Muscle of leg (tissue), 3 donors: ENCODE measurements at regions not wholly inside any gene's neighbourhood (a gene's known extent, or its start where the extent isn't known, plus 50 kb on each side); places are given as distances from the start of the nearest gene placed in this dataset.

ENCODE experiments used
- DNase-seq: peaks from one replicate; pipeline ENCODE4 v3.0.0; 2013
- H3K27ac ChIP-seq: one replicate; pipeline ENCODE4 v1.5.1; 2013; ENCODE audit warnings: mild to moderate bottlenecking, low read length, control low read depth
- H3K27me3 ChIP-seq: one replicate; pipeline ENCODE4 v1.6.1; 2013; ENCODE audit warnings: low read length; ENCODE audit not compliant: control insufficient read depth, insufficient read depth
- H3K36me3 ChIP-seq: one replicate; pipeline ENCODE4 v1.6.1; 2013; ENCODE audit warnings: low read length; ENCODE audit not compliant: control insufficient read depth, insufficient read depth
- H3K4me1 ChIP-seq: one replicate; pipeline ENCODE4 v1.6.1; 2013; ENCODE audit warnings: low read length; ENCODE audit not compliant: control insufficient read depth, insufficient read depth
- H3K4me3 ChIP-seq: one replicate; pipeline ENCODE4 v1.5.1; 2013; ENCODE audit warnings: low read length, control low read depth
- H3K9me3 ChIP-seq: replicated peaks from 2 replicates; pipeline ENCODE4 v1.6.1; 2013; ENCODE audit warnings: low read depth, low read length; ENCODE audit not compliant: control insufficient read depth
- WGBS: methylation state at CpG from one replicate; pipeline ENCODE4 v1.1.5; 2013; ENCODE audit warnings: missing lambda C conversion rate; ENCODE audit not compliant: insufficient coverage; 5-methylcytosine and 5-hydroxymethylcytosine counted together

DNA sequence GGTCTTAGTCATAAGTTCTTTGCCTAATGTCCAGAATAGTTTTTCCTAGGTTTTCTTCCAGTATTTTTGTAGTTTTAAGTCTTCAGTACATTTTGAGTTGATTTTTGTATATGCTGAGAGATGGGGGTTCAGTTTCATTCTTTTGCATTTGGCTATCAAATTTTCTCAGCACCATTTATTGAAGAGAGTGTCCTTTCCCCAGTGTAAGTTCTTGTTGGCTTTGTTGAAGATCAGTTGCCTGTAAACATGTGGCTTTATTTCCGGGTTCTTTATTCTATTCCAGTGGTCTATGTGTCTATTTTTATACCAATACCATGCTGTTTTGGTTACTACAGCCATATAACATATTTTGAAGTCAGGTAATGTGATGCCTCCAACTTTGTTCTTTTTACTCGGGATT is 87.5 kb upstream of the MYCN start:
- Histone ChIP-seq H3K27ac (no peak overlapping the region), H3K36me3 (no peaks in the 10 kb centered on the region), H3K4me1 (no peaks in the 10 kb centered on the region), H3K27me3 (no peaks in the 10 kb centered on the region), H3K9me3 (peaks cover 7% of the 10 kb centered on the region), H3K4me3 (no peak overlapping the region)
- no CpG with 5 or more reads among the region's 2 CpGs for WGBS
- no peak for DNase-seq

- Histone ChIP-seq H3K9me3 (peaks cover 7% of the 10 kb centered on the region), H3K4me3 (no peak overlapping the region), H3K27ac (no peak overlapping the region), H3K36me3 (no peaks in the 10 kb centered on the region), H3K27me3 (no peaks in the 10 kb centered on the region), H3K4me1 (no peaks in the 10 kb centered on the region)
- DNase-seq, result no peak
- WGBS, result no CpG with 5 or more reads among the region's 3 CpGs
These were observed 86.4 kb upstream of the MYCN start for GRCh38 chr2:15853903-15854302.

DNA sequence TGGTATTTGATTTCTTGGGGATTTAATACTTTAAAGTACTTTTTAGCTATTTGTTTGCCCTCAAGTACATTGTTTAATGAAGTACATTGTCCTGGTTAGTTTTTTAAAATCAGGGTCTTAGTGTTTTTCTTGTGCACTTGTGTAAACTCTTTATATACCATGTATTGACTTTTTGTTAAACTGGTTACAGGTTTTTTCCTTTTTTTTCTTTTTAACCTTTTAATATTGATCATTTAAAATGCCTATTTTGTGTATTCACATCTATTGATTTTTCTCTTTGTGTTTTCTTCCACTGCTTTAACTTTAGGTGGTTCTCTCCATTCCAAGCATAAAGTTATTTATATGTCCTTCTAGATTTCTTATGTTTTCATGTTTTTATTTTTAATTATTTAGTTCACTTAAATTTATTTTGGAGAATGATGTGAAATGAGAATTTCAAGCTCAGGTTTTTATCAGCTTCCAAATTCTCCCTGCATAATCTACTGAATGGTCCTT is 84.5 kb upstream of the MYCN start:
- H3K27me3 ChIP-seq, result no peaks in the 10 kb centered on the region
- H3K4me3 ChIP-seq, result no peak overlapping the region
- no peaks in the 10 kb centered on the region for H3K4me1 ChIP-seq
- no peaks in the 10 kb centered on the region for H3K9me3 ChIP-seq
- no peaks in the 10 kb centered on the region for H3K36me3 ChIP-seq
- H3K27ac ChIP-seq, result no peak overlapping the region
- DNase-seq, result no peak

DNA sequence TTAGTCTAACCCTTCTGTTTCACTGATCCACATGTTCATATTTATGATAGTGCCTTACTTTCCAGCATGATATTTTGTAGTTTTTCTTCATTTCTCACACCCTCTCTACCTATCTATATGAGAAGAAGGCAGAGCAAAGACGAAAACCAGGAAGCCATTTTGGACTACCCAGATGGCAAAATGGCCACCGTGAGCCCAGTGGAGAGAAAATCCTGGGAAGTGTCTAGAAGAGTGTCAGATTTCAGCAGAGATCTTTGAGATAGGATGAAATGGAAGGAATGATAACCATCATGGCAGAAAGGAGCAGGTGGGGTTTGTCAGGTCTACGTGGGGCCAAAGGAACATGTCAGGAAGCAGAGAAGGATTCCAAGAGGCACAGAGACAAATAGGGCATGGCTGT is 84.0 kb upstream of the MYCN start:
- Histone ChIP-seq H3K4me1 (no peaks in the 10 kb centered on the region), H3K27me3 (no peaks in the 10 kb centered on the region), H3K4me3 (no peak overlapping the region), H3K27ac (no peak overlapping the region), H3K9me3 (no peaks in the 10 kb centered on the region), H3K36me3 (no peaks in the 10 kb centered on the region)
- DNase-seq, result no peak
- 91% methylated on average over 3 of the region's 3 CpGs for WGBS

GRCh38 chr2:15858466-15858865 is 81.9 kb upstream of the MYCN start:
- no peaks in the 10 kb centered on the region for H3K4me1 ChIP-seq
- 79% methylated on average over 3 of the region's 6 CpGs for WGBS
- no peak overlapping the region for H3K4me3 ChIP-seq
- no peak overlapping the region for H3K27ac ChIP-seq
- H3K36me3 ChIP-seq, result no peaks in the 10 kb centered on the region
- no peak for DNase-seq
- H3K27me3 ChIP-seq, result no peaks in the 10 kb centered on the region
- no peaks in the 10 kb centered on the region for H3K9me3 ChIP-seq

DNA sequence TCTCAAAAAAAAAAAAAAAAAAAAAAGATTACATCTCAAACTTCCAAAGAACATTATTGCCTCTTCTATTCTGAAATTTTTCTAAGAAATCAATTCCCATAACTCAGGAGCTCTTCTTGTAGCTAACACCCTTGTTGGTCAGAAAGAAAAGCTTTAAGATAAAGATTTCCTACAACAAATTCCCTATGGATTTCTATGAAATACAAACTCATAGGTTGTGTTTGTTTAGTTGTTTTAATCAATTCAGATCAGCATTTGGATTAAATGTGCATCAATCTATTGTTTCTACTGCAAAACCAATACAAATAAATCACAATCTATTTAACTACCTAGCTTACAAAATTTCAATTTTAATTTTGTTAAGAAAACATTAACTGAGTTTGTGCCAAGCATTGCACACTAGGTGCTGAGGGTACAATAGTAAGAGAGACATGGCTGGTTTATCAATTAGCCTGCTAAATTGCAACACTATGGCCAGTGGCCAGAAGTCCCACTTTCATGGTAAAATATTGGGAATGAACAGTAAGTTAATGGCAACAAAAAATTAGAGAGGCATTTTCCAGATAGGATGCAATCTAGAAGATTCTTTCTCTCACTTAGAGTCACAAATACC is 80.2 kb upstream of the MYCN start:
- DNase-seq, result no peak
- Histone ChIP-seq H3K27ac (no peak overlapping the region), H3K36me3 (no peaks in the 10 kb centered on the region), H3K27me3 (no peaks in the 10 kb centered on the region), H3K9me3 (no peaks in the 10 kb centered on the region), H3K4me3 (no peak overlapping the region), H3K4me1 (no peaks in the 10 kb centered on the region)

DNA sequence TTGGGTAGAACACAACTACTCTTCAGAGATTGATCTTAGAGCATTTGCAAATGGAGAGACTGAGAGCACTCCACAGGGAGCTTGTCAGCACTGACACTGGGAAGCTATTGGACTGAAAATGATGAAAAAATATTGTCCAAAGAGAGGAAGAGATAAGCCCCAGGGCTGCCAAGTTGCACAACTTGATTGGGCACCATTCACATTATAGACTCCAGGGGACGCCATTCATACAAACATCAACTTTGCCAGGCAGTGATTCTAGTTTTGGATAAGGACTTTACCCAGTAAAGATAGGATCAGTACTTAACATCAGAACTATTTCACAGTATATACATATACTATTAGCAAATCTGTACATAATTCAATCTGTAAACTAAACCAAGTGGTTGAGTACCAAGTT is 79.6 kb upstream of the MYCN start:
- no peak for DNase-seq
- no peak overlapping the region for H3K27ac ChIP-seq
- no peaks in the 10 kb centered on the region for H3K9me3 ChIP-seq
- H3K27me3 ChIP-seq, result no peaks in the 10 kb centered on the region
- WGBS, result no CpG with 5 or more reads among the region's 1 CpG
- no peaks in the 10 kb centered on the region for H3K36me3 ChIP-seq
- no peak overlapping the region for H3K4me3 ChIP-seq
- H3K4me1 ChIP-seq, result no peaks in the 10 kb centered on the region

- Histone ChIP-seq H3K27me3 (no peaks in the 10 kb centered on the region), H3K4me1 (no peaks in the 10 kb centered on the region), H3K9me3 (no peaks in the 10 kb centered on the region), H3K27ac (no peak overlapping the region), H3K36me3 (no peaks in the 10 kb centered on the region), H3K4me3 (no peak overlapping the region)
- WGBS, result no CpG with 5 or more reads among the region's 6 CpGs
- no peak for DNase-seq
These were observed 79.1 kb upstream of the MYCN start for GRCh38 chr2:15861172-15861822.

GRCh38 chr2:15861898-15862297 is 78.5 kb upstream of the MYCN start:
- no peaks in the 10 kb centered on the region for H3K9me3 ChIP-seq
- H3K27me3 ChIP-seq, result no peaks in the 10 kb centered on the region
- no peaks in the 10 kb centered on the region for H3K36me3 ChIP-seq
- DNase-seq, result no peak
- no peak overlapping the region for H3K27ac ChIP-seq
- no peaks in the 10 kb centered on the region for H3K4me1 ChIP-seq
- no peak overlapping the region for H3K4me3 ChIP-seq
- WGBS, result no CpG with 5 or more reads among the region's 1 CpG

DNA sequence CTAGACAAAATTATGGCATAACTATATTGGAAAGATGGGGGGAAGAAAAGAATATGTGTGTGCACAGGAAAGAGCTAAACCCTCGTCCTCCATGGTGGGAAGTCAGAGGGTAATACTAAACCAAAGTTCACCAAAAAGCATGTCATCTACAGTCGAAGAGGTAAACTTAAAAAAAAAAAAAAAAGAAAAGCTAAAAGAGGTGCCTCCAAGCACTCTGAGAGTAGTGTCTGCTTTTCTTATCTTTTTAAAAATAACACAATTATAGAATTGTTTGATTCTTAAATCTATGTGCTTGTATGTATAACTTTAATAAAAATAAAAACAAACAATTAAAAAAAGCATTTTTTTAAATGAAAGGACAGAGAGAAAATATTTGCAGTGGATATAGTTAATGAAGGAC is 77.3 kb upstream of the MYCN start:
- no peak for DNase-seq
- no peak overlapping the region for H3K4me3 ChIP-seq
- no CpG with 5 or more reads among the region's 2 CpGs for WGBS
- no peaks in the 10 kb centered on the region for H3K36me3 ChIP-seq
- H3K4me1 ChIP-seq, result no peaks in the 10 kb centered on the region
- no peaks in the 10 kb centered on the region for H3K27me3 ChIP-seq
- H3K9me3 ChIP-seq, result no peaks in the 10 kb centered on the region
- H3K27ac ChIP-seq, result no peak overlapping the region
